Natural killer cell (primary cell): ENCODE measurements at regions not wholly inside any gene's neighbourhood (a gene's known extent, or its start where the extent isn't known, plus 50 kb on each side); places are given as distances from the start of the nearest gene placed in this dataset.

Experiments used
- ATAC-seq, 3 donors: fragments of 150-1000 bp in 2 of 3; fragments of 200-7000 bp in 1 of 3; cut with Tn5 transposase; 1 replicate in 1 of 3; 2 replicates in 2 of 3; pipeline ENCODE4 v1.10.0; 2021; ENCODE audit warnings: mild to moderate bottlenecking in 2 of 3, moderate library complexity in 2 of 3
- DNase-seq, 2 donors: peaks; one replicate each; pipeline versions ENCODE4 v3.0.0 to v3.0.0-alpha.2; 2013 to 2021; ENCODE audit warnings: mixed read lengths in 1 of 2
- H3K27ac ChIP-seq: one replicate; pipeline ENCODE4 v1.5.1; 2013; ENCODE audit warnings: mild to moderate bottlenecking, low read length
- H3K27me3 ChIP-seq: one replicate; pipeline ENCODE4 v1.6.1; 2013; ENCODE audit warnings: low read length; ENCODE audit not compliant: control insufficient read depth, insufficient read depth
- H3K36me3 ChIP-seq: one replicate; pipeline ENCODE4 v1.6.1; 2013; ENCODE audit warnings: low read length; ENCODE audit not compliant: control insufficient read depth, insufficient read depth
- H3K4me1 ChIP-seq: one replicate; pipeline ENCODE4 v1.6.1; 2013; ENCODE audit warnings: low read length; ENCODE audit not compliant: control insufficient read depth, insufficient read depth
- H3K4me3 ChIP-seq: one replicate; pipeline ENCODE4 v1.5.1; 2013; ENCODE audit warnings: low read length
- H3K9me3 ChIP-seq: one replicate; pipeline ENCODE4 v1.6.1; 2013; ENCODE audit warnings: low read length; ENCODE audit not compliant: control insufficient read depth, insufficient read depth
- H3K27ac Mint-ChIP-seq, 2 donors: one replicate each; pipeline ENCODE4 v1.8.0; 2022; ENCODE audit warnings: mild to moderate bottlenecking in 2 of 2, mixed read lengths in 2 of 2, moderate library complexity in 1 of 2
- H3K27me3 Mint-ChIP-seq, 2 donors: one replicate each; pipeline ENCODE4 v1.8.0; 2022; ENCODE audit warnings: low read depth in 2 of 2, mixed read lengths in 2 of 2
- H3K36me3 Mint-ChIP-seq: one replicate; pipeline ENCODE4 v1.8.0; 2022; ENCODE audit warnings: mixed read lengths
- H3K4me1 Mint-ChIP-seq, 2 donors: one replicate each; pipeline ENCODE4 v1.8.0; 2022; ENCODE audit warnings: mixed read lengths in 2 of 2
- H3K4me3 Mint-ChIP-seq: one replicate; pipeline ENCODE4 v1.8.0; 2022; ENCODE audit warnings: mild to moderate bottlenecking, moderate library complexity, mixed read lengths
- H3K9me3 Mint-ChIP-seq, 2 donors: one replicate each; pipeline ENCODE4 v1.8.0; 2022; ENCODE audit warnings: mixed read lengths in 2 of 2
- WGBS: methylation state at CpG from one replicate; pipeline ENCODE4 v1.1.7; 2013; ENCODE audit warnings: missing lambda C conversion rate; ENCODE audit not compliant: insufficient coverage; 5-methylcytosine and 5-hydroxymethylcytosine counted together
- intact Hi-C: fragments of 100-400 bp; cut with micrococcal nuclease; formaldehyde crosslinking; loops from one replicate; pipeline ENCODE4 v1.14.2; 2022
- TF ChIP-seq, protein P1 (sequence below): fragments of 200-600 bp; IDR thresholded peaks from one replicate; pipeline ENCODE4 v1.8.0; 2022; ENCODE audit warnings: antibody characterized with exemption

DNA sequence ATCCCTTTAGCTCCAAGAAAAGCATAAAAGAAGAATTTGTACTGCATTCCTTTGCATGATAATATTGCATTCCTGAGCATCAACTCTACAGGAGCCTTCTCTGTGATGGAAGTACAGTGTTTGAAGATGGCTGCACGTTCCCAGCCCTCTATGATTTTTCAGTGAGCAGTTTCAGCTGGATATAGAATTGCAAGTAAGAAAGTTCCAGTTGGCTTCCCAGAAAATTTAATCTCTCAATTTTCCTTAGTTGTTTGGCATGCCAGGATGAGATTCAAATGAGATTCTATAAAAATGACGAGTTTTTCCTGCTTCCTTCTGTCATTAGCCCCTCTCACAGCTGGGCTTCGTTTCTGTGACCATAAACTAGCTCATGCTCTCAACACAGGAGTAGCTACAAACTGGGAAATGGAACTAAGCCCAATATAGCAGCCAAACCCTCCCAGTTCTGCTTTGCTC lies 109.9 kb downstream of the TTC8 start:
- peaks cover 5% of the 10 kb centered on the region for H3K9me3 ChIP-seq
- H3K4me1 ChIP-seq, result no peaks in the 10 kb centered on the region
- no peak overlapping the region for H3K27ac Mint-ChIP-seq
- 70% methylated on average over 3 of the region's 3 CpGs for WGBS
- H3K27me3 Mint-ChIP-seq, result peaks cover 13 to 17% of the 10 kb centered on the region in 2 donors
- no peaks in the 10 kb centered on the region for H3K9me3 Mint-ChIP-seq
- no peak for DNase-seq
- H3K27ac ChIP-seq, result no peak overlapping the region
- no peaks in the 10 kb centered on the region for H3K36me3 Mint-ChIP-seq
- H3K27me3 ChIP-seq, result no peaks in the 10 kb centered on the region
- no peaks in the 10 kb centered on the region for H3K36me3 ChIP-seq
- ATAC-seq, result no peak
- H3K4me1 Mint-ChIP-seq, result no peaks in the 10 kb centered on the region
- no peak overlapping the region for H3K4me3 ChIP-seq
- H3K4me3 Mint-ChIP-seq, result no peak overlapping the region
- intact Hi-C loops, result no loop called here
- TF ChIP-seq, protein P1, sequence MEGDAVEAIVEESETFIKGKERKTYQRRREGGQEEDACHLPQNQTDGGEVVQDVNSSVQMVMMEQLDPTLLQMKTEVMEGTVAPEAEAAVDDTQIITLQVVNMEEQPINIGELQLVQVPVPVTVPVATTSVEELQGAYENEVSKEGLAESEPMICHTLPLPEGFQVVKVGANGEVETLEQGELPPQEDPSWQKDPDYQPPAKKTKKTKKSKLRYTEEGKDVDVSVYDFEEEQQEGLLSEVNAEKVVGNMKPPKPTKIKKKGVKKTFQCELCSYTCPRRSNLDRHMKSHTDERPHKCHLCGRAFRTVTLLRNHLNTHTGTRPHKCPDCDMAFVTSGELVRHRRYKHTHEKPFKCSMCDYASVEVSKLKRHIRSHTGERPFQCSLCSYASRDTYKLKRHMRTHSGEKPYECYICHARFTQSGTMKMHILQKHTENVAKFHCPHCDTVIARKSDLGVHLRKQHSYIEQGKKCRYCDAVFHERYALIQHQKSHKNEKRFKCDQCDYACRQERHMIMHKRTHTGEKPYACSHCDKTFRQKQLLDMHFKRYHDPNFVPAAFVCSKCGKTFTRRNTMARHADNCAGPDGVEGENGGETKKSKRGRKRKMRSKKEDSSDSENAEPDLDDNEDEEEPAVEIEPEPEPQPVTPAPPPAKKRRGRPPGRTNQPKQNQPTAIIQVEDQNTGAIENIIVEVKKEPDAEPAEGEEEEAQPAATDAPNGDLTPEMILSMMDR, result no peak

DNA sequence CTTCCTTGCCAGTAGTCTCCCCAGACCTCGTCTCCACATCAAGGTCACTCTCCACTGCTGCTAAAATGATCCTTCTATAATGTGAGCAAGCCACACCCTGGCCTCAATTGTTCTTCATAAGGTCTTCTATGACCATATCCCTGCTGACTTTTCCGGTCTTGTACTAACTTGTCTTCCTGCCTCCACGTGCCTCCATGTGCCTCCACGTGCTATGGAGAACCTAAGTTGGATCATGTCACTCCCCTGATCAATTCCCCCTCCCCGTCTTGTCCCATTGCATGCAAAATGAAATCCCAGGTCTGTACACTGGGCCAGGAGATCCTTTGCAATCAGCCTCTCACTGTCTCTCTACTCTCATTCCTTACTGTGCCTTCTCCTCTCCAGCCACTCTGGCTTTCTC lies 110.6 kb downstream of the TTC8 start:
- Mint-ChIP-seq H3K4me1 (no peaks in the 10 kb centered on the region), H3K4me3 (no peak overlapping the region), H3K27me3 (peaks cover 13 to 24% of the 10 kb centered on the region in 2 donors), H3K9me3 (no peaks in the 10 kb centered on the region), H3K36me3 (no peaks in the 10 kb centered on the region), H3K27ac (no peak overlapping the region)
- Histone ChIP-seq H3K4me3 (no peak overlapping the region), H3K4me1 (no peaks in the 10 kb centered on the region), H3K36me3 (no peaks in the 10 kb centered on the region), H3K9me3 (peaks cover 3% of the 10 kb centered on the region), H3K27me3 (no peaks in the 10 kb centered on the region), H3K27ac (no peak overlapping the region)
- TF ChIP-seq, protein P1, result no peak
- ATAC-seq (no peak), DNase-seq (no peak)
- intact Hi-C loops, result no loop called here
- 77% methylated on average over 5 of the region's 5 CpGs for WGBS

DNA sequence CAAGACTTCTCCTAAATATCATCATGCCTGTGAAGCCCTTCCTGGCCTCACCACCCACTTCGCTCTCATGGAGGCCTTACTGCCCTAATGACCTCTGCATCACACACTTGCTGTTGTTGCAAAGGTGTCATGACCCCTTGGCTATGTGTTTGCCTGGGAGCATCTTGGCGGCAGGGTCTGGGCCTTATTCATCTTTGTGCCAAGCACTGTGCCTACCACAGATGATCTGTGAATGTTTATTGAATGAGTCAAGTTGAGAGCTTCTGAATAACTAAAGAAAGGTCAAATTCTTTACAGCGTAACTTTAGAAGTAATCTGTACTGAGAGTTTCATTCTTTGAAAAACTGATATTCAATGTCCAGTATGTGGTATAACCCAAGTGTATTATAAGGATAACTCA lies 113.3 kb downstream of the TTC8 start:
- H3K9me3 ChIP-seq, result no peaks in the 10 kb centered on the region
- Mint-ChIP-seq H3K27me3 (peaks cover 10 to 20% of the 10 kb centered on the region in 2 donors), H3K27ac (no peak overlapping the region), H3K4me1 (no peaks in the 10 kb centered on the region), H3K36me3 (no peaks in the 10 kb centered on the region), H3K9me3 (no peaks in the 10 kb centered on the region), H3K4me3 (no peak overlapping the region)
- no peaks in the 10 kb centered on the region for H3K27me3 ChIP-seq
- H3K4me1 ChIP-seq, result no peaks in the 10 kb centered on the region
- TF ChIP-seq, protein P1, result no peak
- H3K4me3 ChIP-seq, result no peak overlapping the region
- no peaks in the 10 kb centered on the region for H3K36me3 ChIP-seq
- WGBS, result 98% methylated on average over 2 of the region's 3 CpGs
- intact Hi-C loops, result no loop called here
- DNase-seq, result no peak
- ATAC-seq, result no peak
- H3K27ac ChIP-seq, result no peak overlapping the region

DNA sequence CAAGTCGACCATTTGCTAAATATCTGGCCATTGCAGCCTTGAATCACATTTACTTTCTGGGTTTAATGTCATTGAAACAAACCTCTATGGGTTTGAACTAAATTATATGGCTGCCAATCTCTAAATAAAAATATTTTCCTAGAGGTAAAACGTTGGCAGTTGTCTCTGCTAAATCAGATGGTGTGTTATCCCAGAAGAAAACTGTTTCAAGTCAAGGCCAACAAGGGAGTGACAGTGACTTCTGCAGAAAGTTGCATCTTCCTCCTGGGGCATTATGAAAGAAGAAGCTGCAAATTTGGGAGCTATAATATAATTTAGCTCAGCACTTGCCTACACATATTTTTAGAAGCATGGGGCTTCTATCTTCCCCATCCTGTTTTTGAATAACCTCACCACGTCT lies 116.2 kb downstream of the TTC8 start:
- Mint-ChIP-seq H3K27me3 (peaks cover under 1 to 46% of the 10 kb centered on the region in 2 donors), H3K27ac (no peak overlapping the region), H3K36me3 (no peaks in the 10 kb centered on the region), H3K4me3 (no peak overlapping the region), H3K9me3 (no peaks in the 10 kb centered on the region), H3K4me1 (no peaks in the 10 kb centered on the region)
- Histone ChIP-seq H3K27ac (no peak overlapping the region), H3K9me3 (no peaks in the 10 kb centered on the region), H3K4me1 (no peaks in the 10 kb centered on the region), H3K4me3 (no peak overlapping the region), H3K36me3 (no peaks in the 10 kb centered on the region), H3K27me3 (no peaks in the 10 kb centered on the region)
- ATAC-seq, result no peak
- no peak for DNase-seq
- WGBS, result 66% methylated on average over 3 of the region's 3 CpGs
- TF ChIP-seq, protein P1, result no peak
- intact Hi-C loops, result no loop called here
